ENCODE measurements at regions not wholly inside any gene's neighbourhood (a gene's known extent, or its start where the extent isn't known, plus 50 kb on each side); places are given as distances from the start of the nearest gene placed in this dataset.

GRCh38 chr10:44788147-44789129 lies 122.7 kb upstream of the TMEM72 start:
- DNase-seq = no peak

GRCh38 chr10:44792119-44792775 lies 118.9 kb upstream of the TMEM72 start:
- DNase-seq = no peak

GRCh38 chr10:44799966-44800365 lies 111.2 kb upstream of the TMEM72 start:
- DNase-seq = no peak

- DNase-seq = no peak
These were observed 109.5 kb upstream of the TMEM72 start for GRCh38 chr10:44801383-44802327.

- no peak for DNase-seq
These were observed 107.3 kb upstream of the TMEM72 start for GRCh38 chr10:44803862-44804261.

- no peak for DNase-seq
These were observed 106.5 kb upstream of the TMEM72 start for GRCh38 chr10:44804661-44805060.

GRCh38 chr10:44805466-44806210 lies 105.5 kb upstream of the TMEM72 start:
- DNase-seq = no peak

- no peak for DNase-seq
These were observed 104.2 kb upstream of the TMEM72 start for GRCh38 chr10:44806950-44807349.

- no peak for DNase-seq
These were observed 103.7 kb upstream of the TMEM72 start for GRCh38 chr10:44807451-44807850.

GRCh38 chr10:44809647-44810046 lies 101.5 kb upstream of the TMEM72 start:
- no peak for DNase-seq

GRCh38 chr10:44811072-44811471 lies 100.1 kb upstream of the TMEM72 start:
- DNase-seq = no peak

- no peak for DNase-seq
These were observed 97.9 kb upstream of the TMEM72 start for GRCh38 chr10:44813201-44813600.

GRCh38 chr10:44814929-44815328 lies 96.2 kb upstream of the TMEM72 start:
- no peak for DNase-seq

- no peak for DNase-seq
These were observed 93.0 kb upstream of the TMEM72 start for GRCh38 chr10:44818041-44818649.

GRCh38 chr10:44818701-44819127 lies 92.4 kb upstream of the TMEM72 start:
- DNase-seq = no peak

GRCh38 chr10:44820094-44820493 lies 91.0 kb upstream of the TMEM72 start:
- no peak for DNase-seq

GRCh38 chr10:44821290-44821689 lies 89.8 kb upstream of the TMEM72 start:
- no peak for DNase-seq

- no peak for DNase-seq
These were observed 88.8 kb upstream of the TMEM72 start for GRCh38 chr10:44822349-44822748.

- no peak for DNase-seq
These were observed 88.2 kb upstream of the TMEM72 start for GRCh38 chr10:44822966-44823365.

GRCh38 chr10:44824607-44825006 lies 86.5 kb upstream of the TMEM72 start:
- DNase-seq = no peak

- no peak for DNase-seq
These were observed 83.6 kb upstream of the TMEM72 start for GRCh38 chr10:44827431-44828006.

Measured in activated effector memory CD4-positive, alpha-beta T cell treated with anti-CD3 and anti-CD28 coated beads, Interleukin-2, amount 50 U/mL, for 16 hours (primary cell).